K562 (cell line): ENCODE measurements at regions not wholly inside any gene's neighbourhood (a gene's known extent, or its start where the extent isn't known, plus 50 kb on each side); places are given as distances from the start of the nearest gene placed in this dataset.

ENCODE experiments used
- ATAC-seq: fragments of 200-7000 bp; cut with Tn5 transposase; 3 replicates; pipeline ENCODE4 v1.9.1; 2020; ENCODE audit warnings: moderate library complexity
- BruUV-seq: library from RNA; stranded (reverse); fragments of 400-500 nt; replicated peaks from 2 replicates; lab custom pipeline; 2021; lab: Mats Ljungman, UMichigan
- CTCF ChIA-PET: fragments of 300-600 bp; formaldehyde crosslinking; extraction: SDS; loops from one replicate; lab custom pipeline; 2021; ENCODE audit warnings: low intra/inter-chr PET ratio; lab: Yijun Ruan, JAX
- POLR2A ChIA-PET: fragments of 300-600, 350-650 bp; sonication (Branson Sonifier 250); formaldehyde crosslinking; extraction: SDS; loops from one replicate; lab custom pipeline; 2021; ENCODE audit warnings: antibody characterized with exemption, inconsistent platforms; lab: Yijun Ruan, JAX
- DNase-seq, 4 experiments: peaks; one replicate each; pipeline versions ENCODE4 v3.0.0 to v3.0.0-alpha.2; 2011 to 2018; ENCODE audit warnings: low spot score in 3 of 4, mixed read lengths in 3 of 4; ENCODE audit errors: extremely low read depth in 1 of 4
- FAIRE-seq: peaks from 2 replicates; lab custom pipeline; 2011; peaks lifted over from hg19 to GRCh38; lab: Jason Lieb, UNC
- H2AFZ ChIP-seq: 2 replicates; pipeline ENCODE4 v1.6.0; 2011; ENCODE audit warnings: low read depth, low read length, control low read depth, inconsistent platforms
- H3K27ac ChIP-seq: fragments of 200-600 bp; 3 replicates; pipeline ENCODE4 v1.8.0; 2011; ENCODE audit warnings: low read depth, mild to moderate bottlenecking, control low read depth, inconsistent platforms, low read length, moderate library complexity, mixed read lengths; ENCODE audit errors: extremely low read depth
- H3K27me3 ChIP-seq, 2 experiments: fragments of 300-600 bp in 1 of 2; 2 replicates in 1 of 2; 3 replicates in 1 of 2; pipeline versions ENCODE4 v1.6.0 to v1.8.0; 2011; ENCODE audit warnings: inconsistent platforms in 2 of 2, low read length in 2 of 2, mild to moderate bottlenecking in 1 of 2, mixed read lengths in 1 of 2, moderate library complexity in 1 of 2; ENCODE audit not compliant: control insufficient read depth in 2 of 2, insufficient read depth in 2 of 2
- H3K36me3 ChIP-seq: fragments of 300-600 bp; 3 replicates; pipeline ENCODE4 v1.8.0; 2011; ENCODE audit warnings: mild to moderate bottlenecking, low read length, inconsistent platforms; ENCODE audit not compliant: control insufficient read depth, insufficient read depth
- H3K4me1 ChIP-seq, 2 experiments: fragments of 200-600 bp in 1 of 2; replicated peaks in 1 of 2; 2 replicates in 1 of 2; 3 replicates in 1 of 2; pipeline versions ENCODE4 v1.5.1 to v1.8.0; 2011; ENCODE audit warnings: inconsistent platforms in 2 of 2, low read length in 2 of 2, mild to moderate bottlenecking in 1 of 2, mixed read lengths in 1 of 2, moderate library complexity in 1 of 2; ENCODE audit not compliant: control insufficient read depth in 2 of 2, insufficient read depth in 2 of 2
- H3K4me2 ChIP-seq: 2 replicates; pipeline ENCODE4 v1.6.1; 2011; ENCODE audit warnings: low read length, control low read depth, inconsistent platforms, mixed read lengths; ENCODE audit not compliant: insufficient read depth
- H3K4me3 ChIP-seq: fragments of 200-600 bp; sonication (generic), shearing (Covaris generic); 2 replicates; pipeline ENCODE4 v1.5.1; 2016; ENCODE audit warnings: control low read depth, inconsistent platforms
- H3K79me2 ChIP-seq: fragments of 200-600 bp; 3 replicates; pipeline ENCODE4 v1.8.0; 2011; ENCODE audit warnings: low read length, inconsistent platforms; ENCODE audit not compliant: control insufficient read depth, insufficient read depth
- H3K9ac ChIP-seq, 2 experiments: 2 replicates each; pipeline versions ENCODE4 v1.6.0 to v1.6.1; 2011; ENCODE audit warnings: low read depth in 2 of 2, low read length in 2 of 2, control low read depth in 1 of 2, inconsistent platforms in 1 of 2, mild to moderate bottlenecking in 1 of 2, mixed read lengths in 1 of 2; ENCODE audit not compliant: insufficient read depth in 1 of 2
- H3K9me1 ChIP-seq: one replicate; pipeline ENCODE4 v1.6.0; 2011; ENCODE audit warnings: inconsistent platforms, mild to moderate bottlenecking, low read length, moderate library complexity; ENCODE audit not compliant: control insufficient read depth, insufficient read depth
- H3K9me3 ChIP-seq: replicated peaks from 2 replicates; pipeline ENCODE4 v1.5.1; 2011; ENCODE audit warnings: low read depth, low read length, inconsistent platforms; ENCODE audit not compliant: control insufficient read depth, insufficient read depth
- H4K20me1 ChIP-seq: replicated peaks from 2 replicates; pipeline ENCODE4 v1.6.1; 2011; ENCODE audit warnings: low read length, inconsistent platforms, mixed read lengths; ENCODE audit not compliant: control insufficient read depth, insufficient read depth
- AFF4 ChIP-seq: sonication (generic); formaldehyde crosslinking; IDR thresholded peaks from 2 replicates; pipeline ENCODE4 v1.8.0; 2023; ENCODE audit warnings: mild to moderate bottlenecking, missing genetic modification reagents
- ATF4 ChIP-seq: fragments of 450-650 bp; formaldehyde crosslinking; IDR thresholded peaks from 2 replicates; pipeline ENCODE4 v1.4.0; 2022; ENCODE audit warnings: mild to moderate bottlenecking, moderate library complexity
- ELK1 ChIP-seq: sonication (generic); formaldehyde crosslinking; IDR thresholded peaks from 2 replicates; pipeline ENCODE4 v1.8.1; 2022; ENCODE audit warnings: missing genetic modification reagents
- FOXA3 ChIP-seq, 2 experiments: fragments of 450-650 bp in 1 of 2; sonication (generic) in 1 of 2; formaldehyde crosslinking; IDR thresholded peaks in 1 of 2; conservative IDR thresholded peaks in 1 of 2; 2 replicates each; pipeline versions ENCODE4 v1.4.0 to v1.8.0; 2020 to 2022; ENCODE audit warnings: mild to moderate bottlenecking in 2 of 2, missing genetic modification reagents in 1 of 2
- HDAC6 ChIP-seq: IDR thresholded peaks from 2 replicates; pipeline ENCODE4 v1.6.1; 2012; ENCODE audit warnings: low read depth, mild to moderate bottlenecking, control low read depth, inconsistent platforms, low read length, moderate library complexity
- MTA3 ChIP-seq: fragments of 450-650 bp; formaldehyde crosslinking; IDR thresholded peaks from 2 replicates; pipeline ENCODE4 v1.6.1; 2017; ENCODE audit warnings: mild to moderate bottlenecking, borderline replicate concordance
- MTF1 ChIP-seq: fragments of 250-450 bp; sonication (Bioruptor Pico); IDR thresholded peaks from 2 replicates; pipeline ENCODE4 v1.9.0; 2021; ENCODE audit warnings: moderate library complexity, mild to moderate bottlenecking, inconsistent platforms, borderline replicate concordance
- NCOA6 ChIP-seq: fragments of 450-650 bp; IDR thresholded peaks from 2 replicates; pipeline ENCODE4 v1.6.1; 2017; ENCODE audit warnings: mild to moderate bottlenecking
- NFRKB ChIP-seq: fragments of 450-650 bp; IDR thresholded peaks from 2 replicates; pipeline ENCODE4 v1.6.1; 2016; ENCODE audit warnings: low read depth
- RBFOX2 ChIP-seq: fragments of 200-400 bp; formaldehyde crosslinking; IDR thresholded peaks from 2 replicates; pipeline ENCODE4 v1.6.1; 2017; ENCODE audit warnings: low read depth, mild to moderate bottlenecking, low read length, moderate library complexity
- SNIP1 ChIP-seq: fragments of 450-650 bp; IDR thresholded peaks from 2 replicates; pipeline ENCODE4 v1.7.1; 2017; ENCODE audit warnings: low read depth, mild to moderate bottlenecking
- U2AF1 ChIP-seq: fragments of 200-400 bp; formaldehyde crosslinking; optimal IDR thresholded peaks from 2 replicates; pipeline ENCODE3; 2017; ENCODE audit warnings: mild to moderate bottlenecking, low read depth, low read length, moderate library complexity
- USF1 ChIP-seq: sonication (generic); formaldehyde crosslinking; IDR thresholded peaks from 2 replicates; pipeline ENCODE4 v1.9.0; 2022; ENCODE audit warnings: mild to moderate bottlenecking, missing genetic modification reagents
- ZNF398 ChIP-seq: fragments of 250-450 bp; sonication (Bioruptor Pico); IDR thresholded peaks from 2 replicates; pipeline ENCODE4 v1.8.0; 2021; ENCODE audit warnings: moderate library complexity, mild to moderate bottlenecking, inconsistent platforms
- ZNF830 ChIP-seq: fragments of 250-450 bp; sonication (Bioruptor Pico); IDR thresholded peaks from 2 replicates; pipeline ENCODE4 v1.5.0; 2021; ENCODE audit warnings: mild to moderate bottlenecking
- ZSCAN29 ChIP-seq: fragments of 450-650 bp; IDR thresholded peaks from 2 replicates; pipeline ENCODE4 v1.6.1; 2017
- WGBS: fragments of 100-300 bp; shearing (Covaris generic); methylation state at CpG from one replicate; pipeline ENCODE4 v1.1.6; 2016; ENCODE audit warnings: low coverage, mixed read lengths; ENCODE audit not compliant: insufficient coverage; ENCODE audit errors: missing lambda C conversion rate; 5-methylcytosine and 5-hydroxymethylcytosine counted together
- in situ Hi-C: fragments of 300-500 bp; cut with MboI; formaldehyde crosslinking; loops from 4 replicates; pipeline ENCODE4 v1.15.0; 2018; ENCODE audit warnings: inconsistent platforms, mixed read lengths
- intact Hi-C: fragments of 100-400 bp; cut with micrococcal nuclease; formaldehyde crosslinking; loops from 2 replicates; pipeline ENCODE4 v1.14.2; 2022

- CTCF ChIA-PET: no interaction called here
- H3K27me3 ChIP-seq: no peaks in the 10 kb centered on the region
- BruUV-seq: no TSS peak
- TF ChIP-seq ELK1 (CRISPR knock-in tag) (no peak), NCOA6 (no peak), ZSCAN29 (no peak), HDAC6 (no peak), MTF1 (CRISPR knock-in tag) (no peak), SNIP1 (no peak), RBFOX2 (no peak), MTA3 (no peak), AFF4 (no peak), ATF4 (CRISPR knock-in tag) (no peak), U2AF1 (no peak), NFRKB (no peak), ZNF398 (no peak), ZNF830 (no peak), FOXA3 (CRISPR knock-in tag; conservative IDR thresholded peaks at IDR 0.05 in 1 of 2, IDR thresholded peaks at IDR 0.05 in 1 of 2) (no peak), USF1 (CRISPR knock-in tag) (no peak)
Measured at GRCh38 chr5:107123014-107123413, 547.7 kb downstream of the EFNA5 start.

More at GRCh38 chr5:107123014-107123413, 547.7 kb downstream of the EFNA5 start:
- H3K79me2 ChIP-seq: no peaks in the 10 kb centered on the region
- H2AFZ ChIP-seq: no peak overlapping the region
- intact Hi-C loops (no loop called here), in situ Hi-C loops (no loop called here)
- no peaks in the 10 kb centered on the region for H3K4me1 ChIP-seq
- no peak for ATAC-seq
- H4K20me1 ChIP-seq: no peaks in the 10 kb centered on the region
- no peaks in the 10 kb centered on the region for H3K9me1 ChIP-seq
- POLR2A ChIA-PET: no interaction called here
- DNase-seq: no peak
- H3K36me3 ChIP-seq: no peaks in the 10 kb centered on the region
- no peak overlapping the region for H3K9ac ChIP-seq
- H3K4me2 ChIP-seq: no peak overlapping the region
- no peak overlapping the region for H3K27ac ChIP-seq
- H3K9me3 ChIP-seq: no peaks in the 10 kb centered on the region
- WGBS: 3% methylated on average over 2 of the region's 2 CpGs
- H3K4me3 ChIP-seq: no peak overlapping the region
- FAIRE-seq: no peak
